ENCODE measurements at regions not wholly inside any gene's neighbourhood (a gene's known extent, or its start where the extent isn't known, plus 50 kb on each side); places are given as distances from the start of the nearest gene placed in this dataset.

DNA sequence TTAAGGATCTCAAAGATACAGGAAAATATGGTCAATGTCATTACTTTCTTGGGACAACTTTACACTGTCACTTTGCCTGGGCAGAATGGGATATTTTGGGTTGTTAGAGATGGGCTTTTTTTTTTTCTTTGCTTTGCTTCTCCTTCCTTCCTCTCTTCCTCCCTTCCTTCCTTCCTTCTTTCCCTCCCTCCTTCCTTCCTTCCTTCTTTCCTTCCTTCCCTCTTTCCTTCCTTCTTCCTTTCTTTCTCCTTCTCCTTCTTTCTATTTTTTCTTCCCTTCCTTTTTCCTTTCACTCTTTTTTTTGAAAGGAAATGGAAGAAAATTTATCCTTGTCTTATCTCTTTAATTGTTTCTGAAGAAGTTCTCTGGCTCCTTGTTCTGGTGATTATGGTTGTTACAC lies 180.0 kb upstream of the CCDC68 start:
- TF ChIP-seq, protein P1, sequence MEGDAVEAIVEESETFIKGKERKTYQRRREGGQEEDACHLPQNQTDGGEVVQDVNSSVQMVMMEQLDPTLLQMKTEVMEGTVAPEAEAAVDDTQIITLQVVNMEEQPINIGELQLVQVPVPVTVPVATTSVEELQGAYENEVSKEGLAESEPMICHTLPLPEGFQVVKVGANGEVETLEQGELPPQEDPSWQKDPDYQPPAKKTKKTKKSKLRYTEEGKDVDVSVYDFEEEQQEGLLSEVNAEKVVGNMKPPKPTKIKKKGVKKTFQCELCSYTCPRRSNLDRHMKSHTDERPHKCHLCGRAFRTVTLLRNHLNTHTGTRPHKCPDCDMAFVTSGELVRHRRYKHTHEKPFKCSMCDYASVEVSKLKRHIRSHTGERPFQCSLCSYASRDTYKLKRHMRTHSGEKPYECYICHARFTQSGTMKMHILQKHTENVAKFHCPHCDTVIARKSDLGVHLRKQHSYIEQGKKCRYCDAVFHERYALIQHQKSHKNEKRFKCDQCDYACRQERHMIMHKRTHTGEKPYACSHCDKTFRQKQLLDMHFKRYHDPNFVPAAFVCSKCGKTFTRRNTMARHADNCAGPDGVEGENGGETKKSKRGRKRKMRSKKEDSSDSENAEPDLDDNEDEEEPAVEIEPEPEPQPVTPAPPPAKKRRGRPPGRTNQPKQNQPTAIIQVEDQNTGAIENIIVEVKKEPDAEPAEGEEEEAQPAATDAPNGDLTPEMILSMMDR (IDR thresholded peaks at IDR 0.05), result no peak
- TF ChIP-seq POLR2A (IDR thresholded peaks at IDR 0.05), result no peak

All from right lobe of liver (tissue), 4 donors.